Testis (tissue), 2 donors: ENCODE measurements at regions not wholly inside any gene's neighbourhood (a gene's known extent, or its start where the extent isn't known, plus 50 kb on each side); places are given as distances from the start of the nearest gene placed in this dataset.

Experiments
- POLR2A ChIP-seq: fragments of 450-650 bp; IDR thresholded peaks from one replicate; pipeline ENCODE4 v1.6.1; 2017; ENCODE audit warnings: antibody characterized with exemption, mild to moderate bottlenecking, moderate library complexity
- TF ChIP-seq, protein P1 (sequence below), 3 experiments: fragments of 450-650 bp in 2 of 3; fragments of 200-600 bp in 1 of 3; sonication (generic) in 1 of 3; IDR thresholded peaks; one replicate each; pipeline ENCODE4 v1.5.1; 2016 to 2019; ENCODE audit warnings: antibody characterized with exemption in 3 of 3, mild to moderate bottlenecking in 2 of 3, moderate library complexity in 1 of 3

DNA sequence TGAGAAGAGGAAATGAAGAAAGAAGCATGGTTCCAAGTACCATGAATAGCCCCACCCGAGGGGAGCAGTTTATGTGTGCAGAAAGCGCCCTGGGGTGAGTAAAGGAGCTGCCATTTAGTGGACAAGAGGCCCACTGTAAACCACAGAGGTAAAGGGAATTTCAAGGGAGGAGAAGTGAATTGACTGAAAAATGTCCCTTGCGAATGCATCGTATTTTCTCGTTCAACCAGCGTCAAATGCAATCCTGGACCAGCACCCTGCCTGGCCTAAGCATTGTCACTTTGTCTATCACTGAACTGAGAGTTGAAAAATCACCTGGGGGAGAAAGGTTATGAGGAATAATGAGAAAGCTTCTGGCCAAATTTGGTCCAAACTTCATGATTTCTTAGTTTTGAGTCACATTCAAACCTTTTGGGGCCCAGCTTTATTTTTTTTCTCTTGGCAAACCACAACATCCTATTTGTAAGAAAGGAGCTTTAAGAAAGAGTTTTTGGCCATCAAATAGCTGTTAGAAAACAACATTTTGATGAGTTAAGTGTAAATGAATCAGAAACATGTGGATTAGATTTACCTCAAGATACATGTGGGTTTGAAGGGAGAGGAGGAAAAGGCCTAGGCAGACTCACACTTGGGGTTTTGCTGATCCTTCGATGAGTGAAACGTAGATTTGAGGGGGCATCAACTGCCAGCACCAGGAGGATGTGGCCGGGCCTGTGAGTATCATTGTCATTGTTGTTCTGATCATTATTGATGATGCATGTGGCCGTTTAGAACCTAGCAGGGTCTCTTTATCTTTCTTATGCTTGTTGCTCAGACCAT, 214.0 kb downstream of the CLIC5 start:
- TF ChIP-seq, protein P1, sequence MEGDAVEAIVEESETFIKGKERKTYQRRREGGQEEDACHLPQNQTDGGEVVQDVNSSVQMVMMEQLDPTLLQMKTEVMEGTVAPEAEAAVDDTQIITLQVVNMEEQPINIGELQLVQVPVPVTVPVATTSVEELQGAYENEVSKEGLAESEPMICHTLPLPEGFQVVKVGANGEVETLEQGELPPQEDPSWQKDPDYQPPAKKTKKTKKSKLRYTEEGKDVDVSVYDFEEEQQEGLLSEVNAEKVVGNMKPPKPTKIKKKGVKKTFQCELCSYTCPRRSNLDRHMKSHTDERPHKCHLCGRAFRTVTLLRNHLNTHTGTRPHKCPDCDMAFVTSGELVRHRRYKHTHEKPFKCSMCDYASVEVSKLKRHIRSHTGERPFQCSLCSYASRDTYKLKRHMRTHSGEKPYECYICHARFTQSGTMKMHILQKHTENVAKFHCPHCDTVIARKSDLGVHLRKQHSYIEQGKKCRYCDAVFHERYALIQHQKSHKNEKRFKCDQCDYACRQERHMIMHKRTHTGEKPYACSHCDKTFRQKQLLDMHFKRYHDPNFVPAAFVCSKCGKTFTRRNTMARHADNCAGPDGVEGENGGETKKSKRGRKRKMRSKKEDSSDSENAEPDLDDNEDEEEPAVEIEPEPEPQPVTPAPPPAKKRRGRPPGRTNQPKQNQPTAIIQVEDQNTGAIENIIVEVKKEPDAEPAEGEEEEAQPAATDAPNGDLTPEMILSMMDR (IDR thresholded peaks at IDR 0.05) = no peak
- TF ChIP-seq POLR2A = no peak
